ENCODE measurements at regions not wholly inside any gene's neighbourhood (a gene's known extent, or its start where the extent isn't known, plus 50 kb on each side); places are given as distances from the start of the nearest gene placed in this dataset.
"Not testable (repeated sequence)": the region's sequence is repeated elsewhere in the genome, so short reads cannot be mapped to it uniquely, and the experiment has no call there.

DNA sequence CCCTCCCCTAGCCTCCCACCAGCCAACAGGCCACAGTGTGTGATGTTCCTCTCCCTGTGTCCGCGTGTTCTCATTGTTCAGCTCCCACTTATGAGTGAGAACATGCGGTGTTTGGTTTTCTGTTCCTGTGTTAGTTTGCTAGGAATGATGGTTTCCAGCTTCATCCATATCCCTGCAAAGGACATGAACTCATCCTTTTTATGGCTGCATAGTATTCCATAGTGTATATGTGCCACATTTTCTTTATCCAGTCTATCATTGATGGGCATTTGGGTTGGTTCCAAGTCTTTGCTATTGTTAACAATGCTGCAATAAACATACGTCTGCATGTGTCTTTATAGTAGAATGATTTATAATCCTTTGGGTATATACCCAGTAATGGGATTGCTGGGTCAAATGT, 239.0 kb upstream of the EXOC2 start:
- not testable (repeated sequence) for DNase-seq

DNA sequence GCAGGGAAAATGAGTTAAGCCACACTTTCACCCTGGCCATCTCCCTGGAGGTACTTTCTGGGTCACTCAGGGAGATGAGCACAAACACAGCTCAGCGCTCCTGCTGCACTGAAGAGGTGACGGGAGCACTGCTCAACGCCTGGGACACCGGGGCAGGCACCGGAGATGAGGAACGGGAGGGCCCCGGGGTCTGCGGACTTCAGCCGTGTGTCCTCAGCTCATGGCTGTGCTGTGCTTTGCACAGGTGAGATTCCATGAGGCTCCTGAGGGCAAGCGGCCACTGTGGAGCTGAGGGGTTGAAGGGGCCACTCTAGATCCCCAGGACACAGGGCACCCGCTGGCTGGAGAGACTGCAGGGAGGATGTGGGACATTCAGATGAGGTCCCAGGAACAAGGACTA, 234.2 kb upstream of the EXOC2 start:
- no peak for DNase-seq

DNA sequence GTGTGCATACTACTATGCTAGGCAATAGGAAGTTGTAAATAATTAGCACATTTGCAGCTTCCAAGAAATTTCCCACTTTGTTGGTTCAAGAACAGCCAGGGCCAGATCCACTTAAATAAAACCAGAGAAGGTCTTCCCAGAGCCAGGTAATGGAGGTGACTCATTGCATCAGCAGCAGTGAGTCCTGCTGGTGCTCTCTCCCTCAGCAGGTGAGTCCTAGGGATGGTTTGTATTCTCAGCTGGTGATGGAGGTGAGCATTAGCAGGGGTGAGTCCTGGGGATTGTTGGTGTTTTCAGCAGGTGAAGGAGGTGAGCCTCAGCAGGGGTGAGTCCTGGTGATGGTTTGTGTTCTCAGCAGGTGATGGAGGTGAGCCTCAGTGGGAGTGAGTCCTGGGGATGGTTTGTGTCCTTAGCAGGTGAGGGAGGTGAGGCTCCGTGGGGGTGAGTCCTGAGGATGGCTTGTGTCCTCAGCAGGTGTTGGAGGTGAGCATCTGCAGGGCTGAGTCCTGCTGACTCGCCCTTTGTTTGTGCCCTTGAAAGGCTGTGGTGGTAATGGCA, 232.8 kb upstream of the EXOC2 start:
- no peak for DNase-seq

DNA sequence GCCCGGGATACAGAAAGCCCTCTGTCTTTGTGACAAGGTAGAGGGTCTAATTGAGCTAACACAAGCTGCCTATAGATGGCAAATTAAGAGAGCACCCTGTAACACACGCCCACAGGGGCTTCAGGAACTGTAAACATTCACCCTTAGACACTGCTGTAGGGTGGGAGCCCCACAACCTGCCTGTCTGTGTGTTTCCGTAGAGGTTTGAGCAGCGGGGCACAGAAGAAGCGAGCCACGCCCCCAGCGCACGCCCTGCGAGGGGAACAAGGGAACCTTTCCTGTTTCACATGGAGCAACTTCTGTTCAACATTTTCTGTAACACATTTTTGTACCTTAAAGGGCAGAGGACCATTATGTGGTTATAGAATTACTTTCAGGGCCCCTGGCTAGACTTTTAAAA, 231.7 kb upstream of the EXOC2 start:
- no peak for DNase-seq

DNA sequence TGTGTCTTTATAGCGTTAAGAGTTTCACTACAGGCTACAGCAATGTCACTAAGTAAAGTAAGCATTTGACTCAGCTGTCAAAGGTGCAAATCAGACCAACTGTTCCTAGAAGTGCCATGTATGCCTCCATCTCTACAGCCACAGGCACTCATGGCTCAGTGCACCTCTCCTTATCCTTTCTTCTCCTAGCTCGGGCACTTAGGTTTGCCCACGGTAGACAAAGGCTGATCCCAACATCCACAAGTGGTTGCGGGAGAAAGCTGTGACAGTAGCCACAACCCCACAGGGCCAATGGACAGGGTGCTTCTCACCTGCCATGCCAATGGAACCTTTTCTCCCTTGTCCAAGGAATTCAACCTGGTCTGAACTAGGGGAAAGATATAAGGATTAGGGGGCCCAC, 228.5 kb upstream of the EXOC2 start:
- DNase-seq = no peak

DNA sequence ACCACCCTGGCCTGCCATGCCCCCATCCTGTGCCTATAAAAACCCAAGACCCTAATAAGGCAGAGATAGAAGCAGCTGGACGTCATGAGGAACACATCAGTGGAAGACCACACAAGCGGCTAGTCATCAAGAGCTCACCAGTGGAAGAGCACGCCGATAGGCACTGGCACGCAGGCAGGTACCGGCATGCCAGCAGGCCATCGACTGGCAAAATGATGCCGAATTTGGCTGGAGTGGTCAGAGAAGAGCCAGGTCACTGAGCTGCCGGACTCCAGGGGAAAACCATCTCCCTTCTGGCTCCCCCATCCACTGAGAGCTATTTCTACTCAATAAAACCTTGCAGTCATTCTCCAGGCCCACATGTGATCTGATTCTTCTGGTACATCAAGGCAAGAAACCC, 227.6 kb upstream of the EXOC2 start:
- no peak for DNase-seq

DNA sequence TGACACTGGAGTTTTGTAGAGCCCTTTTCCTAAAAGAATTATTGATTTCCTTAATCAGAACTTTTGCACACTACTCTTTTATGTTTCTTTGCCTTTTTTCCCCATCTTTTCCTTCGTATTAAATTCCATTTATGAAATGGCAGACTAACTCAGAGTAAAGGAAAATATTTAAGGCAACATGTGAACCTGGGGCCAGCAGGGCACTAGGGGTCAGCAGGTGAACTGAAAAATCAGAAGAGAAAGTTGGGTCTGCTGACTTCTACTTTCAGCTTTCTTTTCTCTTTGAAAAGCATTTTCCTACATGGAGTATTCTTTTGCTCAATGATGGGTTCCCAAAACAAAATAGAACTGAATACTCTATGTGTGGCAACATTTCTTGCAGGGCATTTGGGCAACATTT, 226.6 kb upstream of the EXOC2 start:
- no peak for DNase-seq

DNA sequence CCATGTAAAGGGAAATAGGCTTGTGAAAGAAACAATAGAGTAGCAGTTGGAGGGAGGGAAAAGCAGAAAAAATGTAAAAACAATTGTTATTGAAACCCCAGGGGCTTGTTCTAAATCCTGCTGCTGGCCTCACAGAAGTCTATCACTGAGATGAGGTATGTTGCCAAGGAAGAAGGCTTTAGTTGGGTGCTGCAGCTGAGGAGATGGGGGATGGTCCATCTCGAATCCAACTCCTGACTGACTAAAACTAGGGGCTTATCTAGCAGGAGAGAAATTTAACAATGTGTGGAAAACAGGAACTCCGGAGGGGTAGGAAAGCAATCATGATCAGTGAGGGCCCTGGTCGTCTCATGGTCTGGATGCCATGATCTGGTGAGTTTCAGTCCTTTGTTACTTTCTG, 225.0 kb upstream of the EXOC2 start:
- no peak for DNase-seq

DNA sequence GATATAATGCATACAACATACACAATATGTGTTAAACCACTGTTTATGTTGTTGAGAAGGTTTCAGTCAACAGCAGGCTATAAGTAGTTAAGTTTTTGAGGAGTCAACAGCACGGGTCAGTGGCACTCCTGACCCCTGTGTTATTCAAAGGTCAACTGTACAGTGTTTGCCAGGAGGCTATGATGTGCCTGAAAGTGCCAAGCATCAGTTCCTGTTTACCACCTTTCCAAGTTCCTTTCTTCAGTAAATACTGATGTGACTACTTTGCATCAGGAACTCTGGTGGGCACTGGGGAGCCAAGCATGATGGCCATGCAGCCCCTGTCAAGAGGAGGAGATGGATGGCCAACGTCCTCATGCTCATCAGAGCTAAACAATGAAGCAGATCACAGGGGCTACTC, 224.4 kb upstream of the EXOC2 start:
- no peak for DNase-seq

DNA sequence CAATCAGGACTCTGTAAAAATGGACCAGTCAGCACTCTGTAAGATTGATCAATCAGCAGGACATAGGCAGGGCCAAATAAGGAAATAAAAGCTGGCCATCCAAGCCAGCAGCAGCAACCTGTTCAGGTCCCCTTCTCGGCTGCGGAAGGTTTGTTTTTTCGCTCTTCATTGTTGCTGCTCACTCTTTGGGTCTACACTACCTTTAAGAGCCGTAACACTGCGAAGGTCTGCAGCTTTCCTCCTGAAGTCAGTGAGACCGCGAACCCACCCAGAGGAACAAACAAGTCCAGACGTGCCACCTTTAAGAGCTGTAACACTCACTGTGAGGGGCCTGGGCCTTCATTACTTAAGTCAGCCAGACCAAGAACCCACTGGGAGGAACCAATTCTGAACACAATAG, 223.2 kb upstream of the EXOC2 start:
- DNase-seq = no peak

DNA sequence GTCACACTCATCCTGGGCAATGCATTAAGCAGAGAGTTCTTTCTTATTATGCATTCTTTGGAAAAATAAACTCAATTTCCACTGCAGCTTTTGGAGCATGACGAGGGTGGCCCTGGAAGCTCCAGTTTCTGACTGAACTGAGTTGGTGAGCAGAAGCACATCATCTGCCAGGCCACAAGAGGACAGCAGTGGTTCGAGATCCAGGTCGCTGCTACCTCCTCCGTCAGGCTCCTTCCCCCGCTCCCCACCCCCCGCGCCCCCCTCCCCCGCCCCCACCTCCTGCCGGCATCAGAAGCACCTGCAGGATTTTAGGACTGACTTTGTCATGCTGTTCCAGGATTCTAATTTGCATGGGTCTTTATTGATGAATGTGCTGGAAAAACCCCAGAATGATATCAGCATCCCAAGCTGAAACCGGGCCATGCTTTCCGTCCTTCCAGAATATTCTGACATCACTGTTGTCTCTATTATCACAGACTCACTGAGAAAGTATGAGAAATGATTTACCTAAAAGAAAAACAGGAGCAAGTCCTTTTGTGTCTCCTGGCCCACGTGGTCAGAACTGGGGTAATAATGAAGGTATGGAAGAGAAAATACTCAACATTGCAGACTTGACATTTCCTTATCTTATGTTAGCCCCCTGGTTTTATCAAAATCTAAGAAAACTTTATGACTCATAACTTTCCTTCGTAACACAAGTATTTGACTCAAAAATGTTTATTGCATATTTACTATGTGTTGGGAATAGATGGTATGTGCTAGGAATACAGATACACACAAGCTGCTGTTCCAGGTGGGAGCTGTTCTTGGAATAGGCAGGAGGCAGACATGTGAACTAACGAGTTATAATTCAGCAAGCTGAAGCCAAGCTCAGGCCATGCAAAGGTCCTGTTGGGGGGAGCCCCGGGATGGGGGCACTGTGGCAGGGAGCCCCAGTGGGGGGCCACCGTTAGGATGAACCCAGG, 220.2 kb upstream of the EXOC2 start:
- no peak for DNase-seq

DNA sequence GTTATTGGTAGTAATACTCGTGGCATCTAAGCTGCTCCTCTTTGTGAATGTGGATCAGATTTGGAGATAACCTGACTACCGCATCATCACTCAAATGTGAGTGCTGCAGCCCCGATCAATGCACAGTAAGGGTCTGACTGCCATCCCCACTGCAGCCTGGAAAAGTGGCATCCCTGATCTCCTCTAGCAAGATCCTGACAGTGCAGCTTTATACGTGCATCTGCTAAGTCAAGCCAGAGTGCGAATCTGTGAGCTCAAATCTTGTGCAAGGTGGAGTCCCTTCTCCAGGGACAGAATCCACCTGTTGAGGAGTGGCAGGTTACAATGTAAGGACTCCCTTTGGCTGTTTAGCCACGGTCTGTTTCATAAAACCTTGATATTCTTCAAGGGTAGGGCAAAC, 215.0 kb upstream of the EXOC2 start:
- DNase-seq = no peak

DNA sequence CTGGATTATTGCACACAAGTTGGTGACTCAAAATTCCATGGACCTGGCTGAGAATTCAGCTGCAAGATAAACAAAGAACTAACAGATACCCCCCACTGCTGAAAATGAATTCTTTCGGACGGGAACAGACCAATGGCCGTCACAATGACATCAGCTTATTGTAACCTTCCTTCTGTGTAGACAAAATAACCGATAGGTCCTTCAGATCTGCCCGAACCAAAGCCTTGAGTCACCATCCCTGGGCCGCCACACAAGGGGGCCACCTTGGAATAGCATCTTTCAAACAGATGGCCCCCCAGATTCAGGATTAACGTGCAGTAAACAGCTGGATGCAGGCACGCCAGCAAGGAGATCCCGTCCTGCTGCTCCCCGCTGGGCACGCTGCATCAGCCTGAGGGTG, 214.0 kb upstream of the EXOC2 start:
- no peak for DNase-seq

DNA sequence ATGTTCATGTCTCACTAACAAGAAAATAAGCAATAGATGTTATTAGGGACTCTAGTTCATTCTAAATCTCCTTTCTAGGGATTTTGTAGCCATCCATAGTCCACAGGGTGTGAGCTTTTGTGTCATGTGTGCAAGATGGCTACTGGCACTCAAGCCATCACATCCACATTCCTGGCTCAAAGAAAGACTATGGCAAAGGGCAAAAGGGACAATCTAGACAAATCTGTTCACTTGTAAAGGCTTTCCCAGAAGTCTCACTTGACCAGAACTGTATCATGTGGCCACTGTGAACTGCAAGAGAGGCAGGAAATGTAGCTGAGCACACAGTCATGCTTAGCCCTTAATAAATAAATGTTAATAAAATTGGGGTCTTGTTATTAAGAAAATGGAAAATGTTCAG, 212.6 kb upstream of the EXOC2 start:
- DNase-seq = no peak

DNA sequence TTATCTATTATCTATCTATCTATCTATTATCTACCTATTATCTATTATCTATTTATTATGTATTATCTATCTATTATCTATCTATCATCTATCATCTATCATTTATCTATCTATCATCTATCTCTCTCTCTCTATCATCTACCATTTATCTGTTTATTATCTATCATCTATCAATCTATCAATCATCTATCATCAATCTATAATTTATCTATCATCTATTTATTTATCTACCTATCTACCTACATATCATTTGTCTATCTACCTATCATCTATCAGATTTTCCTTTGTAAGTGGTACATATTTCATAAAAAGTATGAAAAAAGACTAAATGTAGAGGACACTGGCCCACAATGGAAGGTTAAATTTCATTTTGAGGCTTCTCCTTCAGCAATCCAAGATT, 212.1 kb upstream of the EXOC2 start:
- DNase-seq = no peak

DNA sequence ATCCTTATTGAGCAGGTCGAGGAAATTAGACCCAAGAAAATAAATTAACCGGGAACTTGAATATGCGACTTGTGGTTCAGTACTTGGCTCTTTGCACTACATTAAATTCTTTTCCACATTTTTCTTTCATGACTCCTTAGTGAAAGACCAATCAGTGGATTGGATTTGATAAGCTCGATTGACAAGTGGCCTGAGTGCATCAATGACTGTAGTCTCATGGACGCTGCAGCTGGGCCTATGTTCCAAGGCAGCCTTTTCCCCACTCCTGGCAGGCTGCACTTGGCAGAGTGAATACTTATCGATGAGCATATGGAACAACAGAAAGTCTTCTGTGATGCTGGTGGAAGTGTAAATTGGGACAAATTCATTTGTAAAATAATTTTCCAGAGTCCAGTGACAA, 210.8 kb upstream of the EXOC2 start:
- no peak for DNase-seq

DNA sequence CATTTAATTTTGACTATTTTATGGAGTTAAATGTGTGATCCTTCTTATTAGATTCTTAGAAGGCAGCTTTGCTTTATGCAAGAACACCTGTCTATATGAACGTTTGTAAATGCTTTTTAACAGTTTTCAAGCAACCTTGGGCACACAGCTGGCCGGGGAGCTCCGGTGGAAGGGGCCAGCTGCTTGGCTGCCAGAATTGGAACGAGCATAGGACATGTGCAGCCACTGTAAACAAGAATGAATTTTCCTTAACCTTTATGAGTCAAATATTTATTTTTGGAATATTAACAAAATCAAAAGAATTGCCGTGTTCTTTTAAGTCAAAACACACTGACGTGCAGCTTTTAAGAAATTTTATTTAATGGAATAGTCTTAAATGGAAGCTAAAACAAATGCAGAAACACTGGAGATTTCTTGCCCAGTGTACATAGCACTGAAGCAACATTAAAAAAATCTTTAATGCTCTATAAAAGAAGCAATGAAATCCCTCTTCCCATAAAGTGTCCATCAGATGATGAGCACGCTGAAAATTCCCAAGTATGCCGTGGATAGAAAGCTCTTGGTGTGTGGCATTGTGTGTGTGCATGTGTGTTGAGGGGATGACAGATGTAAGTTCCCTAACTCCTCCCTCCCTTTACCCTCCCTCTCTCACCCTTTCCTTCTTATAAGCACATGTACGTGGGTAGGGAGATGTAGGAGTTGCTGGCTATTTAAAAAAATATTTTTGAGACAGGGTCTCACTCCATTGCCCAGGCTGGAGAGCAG, 208.9 kb upstream of the EXOC2 start:
- DNase-seq = no peak

DNA sequence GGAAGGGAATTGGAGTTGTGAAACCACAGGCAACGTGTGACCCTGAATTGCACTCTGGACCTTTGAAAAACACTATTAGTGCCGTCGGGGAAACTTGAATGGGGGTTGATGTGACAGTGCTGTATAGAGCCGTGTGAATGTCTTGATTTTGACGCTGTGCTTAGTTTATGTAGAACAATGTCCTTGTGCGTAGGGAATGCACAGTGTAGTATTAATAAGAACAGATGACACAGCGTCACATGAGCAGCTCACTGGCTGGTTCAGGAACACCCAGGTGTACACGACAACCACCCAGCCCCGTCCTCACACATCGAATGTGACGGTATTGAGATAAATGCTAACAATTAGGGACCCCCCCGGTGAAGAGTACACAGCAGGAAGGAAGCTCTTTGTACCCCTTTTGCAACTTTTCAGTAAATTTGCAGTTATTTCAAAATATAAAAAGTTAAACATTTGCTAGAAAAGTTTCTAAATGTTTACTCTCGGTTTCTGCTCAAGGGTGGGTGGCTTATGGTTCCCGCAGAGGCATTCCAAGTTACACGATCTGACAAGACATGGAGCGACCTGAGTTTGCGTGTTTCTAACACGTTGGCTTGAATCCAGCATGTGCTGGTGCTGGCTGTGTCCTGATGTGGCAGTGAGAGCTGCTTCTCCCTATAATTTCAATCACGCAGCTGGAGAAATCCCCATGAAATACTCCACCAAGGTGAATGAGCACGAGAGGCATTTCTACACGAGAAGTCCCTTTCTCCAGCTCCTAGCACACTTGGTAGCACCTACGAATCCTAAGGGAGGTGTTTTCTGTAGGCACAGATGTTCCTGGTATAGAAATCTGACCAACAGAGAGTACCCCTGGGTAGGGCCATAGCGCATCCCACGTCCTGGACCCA, 208.0 kb upstream of the EXOC2 start:
- DNase-seq = no peak

DNA sequence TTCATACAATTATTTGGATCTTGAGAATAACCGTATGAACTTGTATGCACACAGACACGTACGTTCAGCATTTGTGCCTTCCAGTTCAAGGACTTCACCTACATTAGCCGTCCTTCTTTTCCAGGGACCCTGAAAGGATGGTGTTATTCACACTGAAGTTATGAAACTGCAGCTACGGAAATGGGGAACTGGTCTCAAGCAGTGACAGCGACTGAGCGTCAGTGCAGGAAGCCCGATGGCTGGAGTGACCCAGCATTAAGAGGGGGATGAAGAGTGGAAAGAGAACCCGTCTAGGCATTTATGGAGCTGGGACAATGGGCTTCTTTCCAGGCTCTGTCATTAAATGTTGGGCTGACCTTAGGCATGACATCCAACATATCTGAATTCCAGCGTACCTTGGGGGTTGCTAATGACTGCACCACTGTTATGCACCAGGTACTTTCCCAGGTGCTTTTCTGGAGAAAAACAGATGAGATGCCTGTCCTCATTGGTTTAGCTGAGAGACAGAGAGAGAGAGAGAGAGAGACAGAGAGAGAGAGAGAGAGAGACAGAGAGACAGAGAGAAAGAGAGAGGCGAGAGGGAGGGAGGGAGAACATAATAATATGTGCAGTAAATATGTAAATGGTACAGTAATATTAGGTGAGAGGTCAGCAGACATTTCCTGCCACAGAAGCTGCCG, 204.7 kb upstream of the EXOC2 start:
- DNase-seq = no peak

DNA sequence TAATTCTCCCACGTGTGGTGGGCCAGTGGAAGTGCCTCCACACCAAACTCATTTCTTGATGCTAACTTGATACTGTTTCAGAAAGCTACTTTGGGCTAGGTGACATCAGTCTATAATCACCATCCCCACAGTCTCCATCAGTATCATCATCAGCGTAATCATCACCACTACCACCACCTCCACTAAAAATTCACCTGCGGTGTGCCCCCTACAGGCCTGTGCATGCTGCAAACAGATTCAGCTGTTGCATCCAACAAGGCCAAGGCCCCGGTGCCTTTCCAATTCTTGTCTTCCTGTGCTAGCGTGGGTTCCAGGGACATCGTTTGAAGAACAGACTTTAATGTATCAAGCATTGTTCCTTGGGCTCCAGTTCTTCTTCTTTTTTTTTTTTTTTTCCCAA, 201.3 kb upstream of the EXOC2 start:
- DNase-seq = no peak

DNA sequence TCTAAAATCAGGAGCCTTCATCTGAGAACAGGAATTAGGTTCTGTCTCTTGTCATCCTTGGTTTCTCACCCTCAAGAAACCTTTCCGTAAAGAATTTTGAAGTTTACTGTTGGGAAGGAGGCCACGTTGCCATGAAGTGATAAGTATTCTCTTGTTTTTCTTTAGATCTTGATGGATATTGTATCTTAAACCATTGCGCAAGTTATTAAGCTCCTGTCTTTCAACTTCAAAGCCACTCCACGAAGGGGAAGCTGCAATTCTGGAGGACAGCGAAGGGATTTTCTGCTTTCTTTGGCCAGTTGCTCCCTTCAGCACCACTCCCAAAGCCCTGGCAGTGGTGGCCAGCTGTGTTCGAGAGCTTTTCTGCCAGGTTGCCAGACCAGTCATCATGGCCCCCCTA, 198.1 kb upstream of the EXOC2 start:
- no peak for DNase-seq

DNA sequence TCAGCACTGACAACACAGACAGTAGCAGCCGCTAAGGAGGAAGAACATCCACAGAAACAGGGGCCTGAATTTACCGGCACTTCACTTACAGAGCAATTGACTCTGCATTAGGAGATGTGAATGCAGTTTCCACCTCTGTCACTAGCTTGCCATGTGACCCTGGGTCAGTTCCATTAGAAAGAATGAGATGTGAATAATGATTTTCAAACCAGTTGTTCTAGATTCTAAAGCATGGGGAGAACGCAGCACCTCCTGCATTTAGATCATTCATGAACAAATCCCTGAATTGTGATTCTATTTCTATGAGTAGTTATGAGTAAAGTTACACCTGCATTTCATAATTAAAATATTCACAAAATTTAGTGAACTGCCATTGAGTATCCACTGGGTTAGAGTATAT, 197.3 kb upstream of the EXOC2 start:
- DNase-seq = no peak
